GM11168 (cell line): ENCODE measurements at regions not wholly inside any gene's neighbourhood (a gene's known extent, or its start where the extent isn't known, plus 50 kb on each side); places are given as distances from the start of the nearest gene placed in this dataset.
"Not testable (repeated sequence)": the region's sequence is repeated elsewhere in the genome, so short reads cannot be mapped to it uniquely, and the experiment has no call there.

ENCODE experiments used
- in situ Hi-C: fragments of 300-500 bp; cut with MboI; formaldehyde crosslinking; loops from one replicate; pipeline ENCODE4 v1.12.0; 2022; ENCODE audit warnings: low sequenced_read_pairs; ENCODE audit not compliant: unreplicated experiment

DNA sequence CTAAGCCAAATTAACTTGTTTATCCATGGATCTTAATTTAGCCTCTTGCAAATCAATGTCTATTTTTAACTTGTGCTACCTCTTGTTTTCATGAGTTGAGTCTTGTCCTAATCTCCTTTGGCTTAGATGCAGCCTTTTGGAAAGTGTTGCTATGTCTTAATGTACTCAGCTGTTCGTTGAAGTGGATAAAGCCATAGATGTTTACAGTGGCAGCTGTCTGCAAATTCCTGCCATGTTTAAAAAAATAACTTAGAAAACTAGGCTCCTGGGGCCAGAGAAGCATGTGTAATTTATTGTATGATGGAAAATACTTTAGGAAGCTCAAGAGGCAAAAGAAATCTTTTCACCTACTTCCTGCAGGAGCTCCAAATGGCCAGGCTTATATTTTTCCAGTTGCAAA is 253.1 kb upstream of the RHOBTB1 start:
- in situ Hi-C loops: no loop called here

DNA sequence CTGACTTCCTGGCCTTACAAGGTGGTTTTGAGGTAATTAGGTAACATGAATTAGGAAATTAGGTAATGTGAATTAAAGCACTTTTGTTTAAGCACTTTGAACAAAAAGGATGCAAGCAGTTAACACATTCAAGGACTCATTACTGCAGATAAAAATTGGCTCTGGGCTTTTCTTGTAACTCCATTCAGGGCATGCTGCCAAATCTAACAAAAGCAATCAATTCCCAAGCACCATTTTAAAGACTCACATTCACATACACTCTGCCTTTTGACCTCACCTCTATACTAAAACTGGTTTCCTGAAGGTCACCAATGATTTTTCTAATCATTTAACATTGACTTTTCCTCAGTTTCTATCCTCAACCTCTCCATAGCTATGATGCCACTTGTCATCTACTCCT is 251.2 kb upstream of the RHOBTB1 start:
- in situ Hi-C loops: no loop called here

DNA sequence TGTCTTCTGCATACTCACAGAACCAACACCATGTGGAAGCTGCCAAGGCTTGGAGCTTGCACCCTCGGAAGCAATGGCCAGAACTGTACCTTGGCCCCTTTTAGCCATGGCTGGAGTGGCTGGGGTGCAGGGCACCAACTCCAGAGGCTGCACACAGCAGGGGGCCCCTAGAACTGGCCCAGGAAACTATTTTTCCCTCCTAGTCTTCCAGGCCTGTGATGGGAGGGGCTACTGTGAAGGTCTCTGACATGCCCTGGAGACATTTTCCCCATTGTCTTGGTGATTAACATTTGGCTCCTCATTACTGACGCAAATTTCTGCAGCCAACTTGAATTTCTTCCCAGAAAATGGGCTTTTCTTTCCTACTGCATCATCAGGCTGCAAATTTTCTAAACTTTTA is 248.6 kb upstream of the RHOBTB1 start:
- in situ Hi-C loops: not testable (repeated sequence)

DNA sequence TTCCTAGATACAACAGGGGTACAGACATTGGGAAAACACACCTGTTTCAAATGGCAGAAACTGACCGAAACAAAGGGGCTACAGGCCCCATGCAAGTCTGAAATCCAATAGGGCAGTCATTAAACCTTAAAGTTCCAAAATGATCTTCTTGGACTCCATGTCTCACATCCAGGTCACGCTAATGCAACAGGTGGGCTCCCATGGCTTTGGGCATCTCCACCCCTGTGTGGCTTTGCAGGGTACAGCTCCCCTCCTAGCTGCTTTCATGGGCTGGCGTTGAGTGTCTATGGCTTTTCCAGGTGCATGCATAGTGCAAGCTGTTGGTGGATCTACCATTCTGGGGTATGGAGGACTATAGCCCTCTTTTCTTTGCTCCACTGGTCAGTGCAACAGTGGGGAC is 248.1 kb upstream of the RHOBTB1 start:
- in situ Hi-C loops: no loop called here

DNA sequence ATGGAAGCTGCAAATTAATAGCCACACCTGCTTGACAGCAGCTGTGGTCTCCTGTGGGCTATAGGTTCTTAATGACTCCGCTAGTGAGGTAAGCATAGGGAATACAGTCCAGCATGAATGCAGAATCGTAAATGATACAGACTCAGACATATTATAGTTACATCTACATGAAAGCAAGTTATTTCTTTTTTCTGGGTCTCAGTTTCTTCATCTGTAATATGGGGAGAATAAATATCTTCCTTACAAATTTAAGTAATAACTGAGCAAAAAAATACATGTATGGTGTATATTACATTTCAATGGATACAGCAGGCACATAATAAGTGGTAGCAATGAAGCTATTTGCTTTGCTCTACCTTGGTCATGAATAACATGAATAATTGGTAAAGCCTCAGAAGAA is 245.9 kb upstream of the RHOBTB1 start:
- in situ Hi-C loops: no loop called here

DNA sequence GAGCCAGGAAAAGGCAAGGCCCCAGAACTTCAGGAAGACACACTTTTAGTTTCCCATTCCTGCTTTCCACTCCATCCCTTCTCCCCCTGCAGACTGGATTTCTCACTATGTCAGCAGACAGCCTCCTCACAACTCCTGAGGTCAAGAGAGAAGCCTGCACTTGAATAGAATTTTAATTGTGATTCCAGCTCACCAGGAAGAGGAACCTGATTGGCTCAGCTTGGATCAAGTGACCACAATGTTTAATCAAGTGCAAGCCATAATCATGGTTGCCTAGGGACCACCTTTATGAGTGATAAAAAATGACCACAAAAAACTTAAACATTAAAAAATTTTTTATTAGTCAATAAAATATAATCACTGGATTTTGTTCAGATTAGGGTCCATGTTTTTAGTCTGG is 244.7 kb upstream of the RHOBTB1 start:
- in situ Hi-C loops: no loop called here

DNA sequence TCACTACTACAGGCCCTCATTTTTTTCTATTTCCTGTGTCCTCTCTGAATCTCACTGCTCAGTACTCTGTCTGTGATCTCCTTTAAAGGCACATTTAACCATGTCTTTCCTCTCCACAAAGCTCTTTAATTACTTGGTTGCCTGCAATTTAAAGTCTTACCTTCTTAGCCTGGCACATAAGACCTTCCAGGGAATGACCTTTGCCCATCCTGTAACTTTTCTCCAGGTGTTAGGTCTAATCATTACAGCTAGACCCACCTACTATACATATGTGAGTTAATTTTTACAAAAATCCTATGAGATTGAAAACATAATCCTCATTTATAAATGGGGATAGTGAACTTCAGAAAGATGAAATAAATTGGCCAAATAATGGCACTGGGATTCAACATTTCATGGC is 244.1 kb upstream of the RHOBTB1 start:
- in situ Hi-C loops: no loop called here

DNA sequence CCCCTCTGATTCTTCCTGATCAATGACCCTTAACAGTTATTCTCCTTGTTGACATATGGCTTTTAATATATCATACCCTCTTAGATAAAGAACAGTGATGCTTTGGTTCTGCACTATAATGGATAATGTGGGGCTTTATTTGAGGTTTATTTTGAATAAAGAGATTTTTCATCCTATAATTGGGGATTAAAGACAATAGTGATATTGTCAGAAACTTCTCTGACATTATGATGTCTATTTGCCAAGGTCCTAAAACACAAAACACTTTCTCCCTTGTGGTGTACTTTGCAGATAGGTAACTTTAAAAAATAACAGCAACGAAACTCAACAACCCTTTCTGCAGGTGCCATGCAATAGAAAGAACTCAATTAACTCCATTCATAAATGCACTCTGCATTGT is 243.6 kb upstream of the RHOBTB1 start:
- in situ Hi-C loops: no loop called here

DNA sequence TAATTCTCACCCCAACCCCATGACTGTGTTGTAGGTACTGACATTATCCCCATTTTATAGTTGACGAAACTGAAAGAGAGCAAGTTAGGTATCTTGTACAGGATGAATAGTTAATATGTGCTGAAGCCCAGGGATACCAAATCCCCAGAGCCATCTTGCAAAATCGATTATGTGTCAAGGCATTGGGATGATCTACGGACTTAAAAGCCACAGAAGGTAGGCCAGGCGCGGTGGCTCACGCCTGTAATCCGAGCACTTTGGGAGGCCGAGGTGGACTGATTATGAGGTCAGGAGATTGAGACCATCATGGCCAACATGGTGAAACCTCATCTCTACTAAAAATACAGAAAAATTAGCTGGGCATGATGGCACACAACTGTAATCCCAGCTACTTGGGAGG is 242.4 kb upstream of the RHOBTB1 start:
- in situ Hi-C loops: no loop called here

DNA sequence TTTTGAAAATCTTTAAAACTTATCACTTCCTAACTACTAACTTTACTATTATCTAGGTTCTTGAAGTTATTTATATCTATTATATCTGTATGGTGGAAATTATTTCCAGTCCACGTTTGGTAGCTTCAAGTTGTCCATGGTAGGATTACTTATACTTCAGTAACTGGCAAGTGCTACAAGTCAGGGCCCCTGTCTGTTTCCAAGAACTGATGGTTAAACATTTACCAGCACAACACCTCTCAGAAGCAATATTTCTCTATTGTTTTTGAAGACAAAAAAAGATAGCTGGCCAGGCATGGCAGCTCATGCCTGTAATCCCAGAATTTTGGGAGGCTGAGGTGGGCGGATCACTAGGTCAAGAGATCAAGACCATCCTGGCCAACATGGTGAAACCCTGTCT is 240.4 kb upstream of the RHOBTB1 start:
- in situ Hi-C loops: no loop called here

DNA sequence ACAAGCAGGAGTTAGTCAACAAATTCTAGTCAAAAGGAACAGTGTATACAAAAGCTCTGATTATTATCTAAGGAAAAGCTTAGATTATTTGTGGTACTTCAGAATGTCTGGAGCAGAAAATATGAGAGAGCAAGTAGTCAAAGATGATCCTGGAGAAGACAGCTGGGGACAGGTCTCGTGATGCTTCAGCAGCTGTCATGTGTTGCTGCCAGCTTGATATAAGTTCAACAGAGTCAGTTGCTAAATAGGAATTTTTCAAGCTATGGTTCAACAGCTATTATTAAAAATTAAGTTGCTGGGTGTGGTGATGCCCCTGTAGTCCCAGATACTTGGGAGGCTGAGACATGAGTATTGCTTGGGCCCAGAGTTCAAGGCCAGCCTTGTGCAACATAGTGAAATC is 240.0 kb upstream of the RHOBTB1 start:
- in situ Hi-C loops: no loop called here

DNA sequence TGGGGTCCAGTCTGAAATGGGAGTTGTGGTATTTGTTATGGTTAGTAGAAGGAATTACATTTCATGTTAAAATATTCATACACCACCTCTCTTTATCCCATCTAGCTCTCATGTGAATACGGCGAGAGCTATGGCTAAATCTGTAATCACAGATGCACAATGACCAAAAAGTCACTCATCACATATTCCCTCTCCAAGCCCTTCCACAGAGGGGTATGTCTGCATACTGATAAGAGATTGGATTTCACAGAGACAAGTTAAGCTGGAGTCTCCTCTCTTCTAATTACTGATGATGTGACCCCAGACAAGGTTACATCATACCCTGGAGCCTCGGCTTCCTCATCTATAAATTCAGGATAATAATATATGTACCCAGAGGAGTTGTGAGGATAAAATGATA is 237.8 kb upstream of the RHOBTB1 start:
- in situ Hi-C loops: no loop called here

DNA sequence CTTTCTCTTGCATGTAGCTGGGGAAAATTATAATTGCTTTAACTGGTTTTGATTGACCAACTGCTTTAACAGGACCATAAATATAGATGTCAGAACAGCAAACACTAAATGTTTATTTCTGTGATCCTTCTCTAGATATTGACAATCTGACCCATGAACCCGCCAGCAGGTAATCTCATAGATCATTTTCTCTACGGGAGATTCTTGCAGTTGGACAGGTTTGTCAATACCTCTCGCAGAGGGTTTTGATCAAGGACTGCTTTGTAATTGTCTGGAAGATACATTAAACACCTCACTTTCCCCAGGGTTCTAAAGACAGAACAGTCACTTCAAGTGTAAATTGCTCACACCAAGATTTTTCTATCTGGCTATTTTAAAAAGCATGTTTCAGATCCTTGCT is 235.8 kb upstream of the RHOBTB1 start:
- in situ Hi-C loops: no loop called here

DNA sequence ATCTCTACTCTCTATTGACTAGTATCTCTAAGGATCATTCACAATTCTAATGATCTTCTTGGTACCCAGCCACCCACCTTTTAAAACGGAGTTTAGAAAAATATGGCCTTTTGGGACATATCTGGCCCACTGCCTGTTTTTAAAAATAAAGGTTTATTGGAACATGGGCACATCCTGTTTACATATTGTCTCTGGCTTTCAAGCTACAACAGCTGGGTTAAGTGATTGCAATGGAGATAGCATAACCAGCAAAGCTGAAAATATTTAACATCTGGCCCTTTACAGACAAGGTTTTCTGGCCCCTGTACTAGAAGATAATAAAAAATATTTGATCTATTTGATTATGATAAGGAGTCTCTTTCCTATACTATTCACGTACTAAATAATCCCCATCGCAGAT is 232.4 kb upstream of the RHOBTB1 start:
- in situ Hi-C loops: no loop called here

DNA sequence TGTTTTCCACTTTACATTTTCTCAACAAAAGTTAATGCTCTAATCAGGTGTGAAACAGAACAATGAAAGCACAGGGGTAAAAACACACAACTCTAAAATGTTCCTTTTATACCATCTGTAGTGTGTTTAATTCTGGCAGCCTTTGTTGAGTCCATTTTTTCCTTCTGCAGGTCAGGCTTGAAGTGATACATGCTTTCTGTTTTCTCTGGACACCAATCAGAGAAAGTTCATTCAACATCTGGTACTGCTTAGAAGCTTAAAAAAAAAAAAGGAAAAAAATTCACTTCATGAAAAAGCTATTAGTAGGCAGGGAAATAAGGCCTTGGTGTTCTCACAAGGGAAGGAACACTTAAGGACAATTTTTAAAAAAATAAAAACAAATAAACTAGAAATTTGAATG is 231.3 kb upstream of the RHOBTB1 start:
- in situ Hi-C loops: no loop called here

DNA sequence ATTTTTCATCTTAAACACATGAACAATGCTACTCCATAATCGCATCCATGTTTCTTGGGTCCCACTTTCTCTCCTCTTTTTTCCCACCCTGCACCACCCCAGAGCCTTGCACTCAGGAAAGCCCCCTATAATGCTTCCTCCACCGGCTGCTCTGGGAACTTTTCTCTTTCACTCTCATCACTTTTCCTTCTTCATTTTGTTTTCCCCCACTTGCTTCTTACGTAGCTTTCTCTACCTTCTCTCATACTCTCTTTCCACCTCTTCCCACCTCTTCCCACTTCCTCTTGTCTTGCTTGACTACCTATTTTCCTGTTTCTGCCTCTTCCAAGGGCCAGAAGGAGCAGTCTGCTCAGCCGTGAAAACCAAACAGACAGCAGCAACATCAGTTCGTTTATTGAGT is 229.5 kb upstream of the RHOBTB1 start:
- in situ Hi-C loops: no loop called here

DNA sequence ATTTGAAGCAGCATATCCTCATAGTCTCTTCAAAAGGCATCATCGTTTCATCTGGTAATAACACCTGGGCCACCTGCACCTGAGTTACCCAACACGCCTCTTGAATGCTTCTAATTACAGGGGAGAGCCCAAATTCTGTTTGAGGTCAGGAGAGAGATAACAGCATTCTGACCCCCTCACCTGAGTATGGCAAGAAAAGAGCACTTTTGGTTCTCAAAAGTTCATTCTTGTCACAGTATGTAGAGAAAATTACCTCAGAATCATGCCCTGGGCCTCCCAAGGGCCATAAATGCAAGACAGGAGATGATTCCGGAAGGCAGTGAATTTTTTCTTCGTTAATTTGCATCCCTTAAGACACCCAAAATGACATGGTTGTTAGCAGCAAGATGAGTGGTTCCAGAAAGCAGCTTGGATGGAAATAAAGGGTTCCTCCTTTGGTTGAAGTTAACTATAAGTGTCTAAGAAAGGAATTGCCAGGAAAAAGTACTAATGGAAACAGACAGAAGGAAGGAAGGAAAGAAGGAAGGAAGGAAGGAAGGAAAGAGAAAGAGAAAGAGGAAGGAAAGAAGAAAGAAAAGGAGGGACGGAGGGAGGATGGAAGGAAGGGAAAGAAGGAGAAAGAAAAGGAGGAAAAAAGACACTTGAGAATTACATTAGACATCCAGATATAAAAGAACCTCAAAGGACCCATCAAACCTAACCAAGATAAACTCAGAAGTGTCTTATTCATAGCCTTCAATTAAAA is 228.4 kb upstream of the RHOBTB1 start:
- in situ Hi-C loops: no loop called here

DNA sequence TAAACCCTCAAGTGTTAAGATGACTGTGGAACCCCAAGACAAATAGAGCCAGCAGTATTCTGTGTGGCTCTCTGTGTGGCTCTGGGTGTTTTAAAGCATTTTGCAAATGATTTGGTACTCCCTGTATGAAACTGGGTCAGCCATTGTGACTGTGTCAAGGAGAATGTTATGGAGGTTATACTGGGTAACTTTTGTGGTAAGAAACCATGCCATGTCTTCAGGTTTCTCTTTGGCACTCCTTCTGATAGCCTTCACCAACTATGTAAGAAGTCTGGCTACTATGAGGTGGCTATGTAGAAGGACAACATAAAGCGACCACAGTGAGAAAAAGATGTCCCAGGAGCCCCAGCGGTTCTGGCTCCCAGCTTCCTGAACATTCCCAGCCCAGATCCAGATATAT is 226.6 kb upstream of the RHOBTB1 start:
- in situ Hi-C loops: no loop called here

DNA sequence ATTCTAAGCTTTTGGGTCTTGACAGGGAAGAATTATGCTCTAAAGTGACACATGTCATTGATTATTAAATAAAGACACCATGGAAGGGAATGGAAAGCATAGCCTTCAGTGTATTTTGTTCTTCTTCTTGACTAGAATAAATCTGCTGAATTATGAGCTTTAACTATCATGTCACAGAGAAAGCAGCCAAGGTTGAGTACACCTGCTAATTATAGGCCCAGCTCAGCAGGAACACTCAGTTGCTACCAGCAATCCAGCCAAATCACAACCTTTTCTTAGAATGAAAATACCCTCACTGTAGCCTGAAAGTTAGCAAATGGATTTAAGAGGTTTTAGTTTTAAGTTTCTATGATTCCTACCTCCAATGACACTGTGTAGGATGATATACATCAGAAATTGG is 225.3 kb upstream of the RHOBTB1 start:
- in situ Hi-C loops: no loop called here

DNA sequence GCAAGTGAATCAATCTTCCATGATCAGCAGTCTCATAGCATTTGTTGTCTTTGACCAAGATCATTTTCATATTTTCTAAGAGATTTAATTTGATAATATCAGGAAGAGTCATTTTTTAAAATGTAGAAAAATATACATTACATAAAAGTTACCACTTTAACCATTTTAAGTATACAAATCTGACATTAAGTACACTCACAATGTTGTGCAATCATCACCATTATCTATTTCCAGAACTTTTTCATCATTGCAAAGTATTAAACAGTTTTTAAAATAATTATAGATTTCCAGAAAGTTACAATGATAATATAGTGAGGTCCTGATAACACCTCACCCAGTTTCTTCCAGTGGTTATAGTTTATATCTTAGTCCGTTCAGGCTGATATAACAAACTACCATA is 222.5 kb upstream of the RHOBTB1 start:
- in situ Hi-C loops: no loop called here

DNA sequence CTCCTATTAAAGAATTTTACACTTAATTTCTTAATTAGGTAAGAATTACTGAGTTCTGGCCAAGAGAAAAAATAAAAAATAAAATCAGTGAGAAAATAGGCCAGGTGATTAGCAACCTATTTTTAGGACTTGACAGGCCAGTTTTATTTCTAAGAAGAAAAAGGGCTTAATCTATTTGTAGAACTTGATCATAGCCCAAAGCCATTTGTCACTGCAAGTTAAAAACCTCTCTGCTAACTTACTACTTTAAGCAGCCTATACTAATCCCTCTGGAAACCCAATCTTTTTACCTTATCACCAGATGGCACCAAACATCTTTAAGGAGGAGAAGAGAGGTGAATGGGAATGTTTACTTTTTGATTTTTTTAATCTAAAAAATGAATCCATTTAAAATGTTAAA is 222.1 kb upstream of the RHOBTB1 start:
- in situ Hi-C loops: no loop called here

DNA sequence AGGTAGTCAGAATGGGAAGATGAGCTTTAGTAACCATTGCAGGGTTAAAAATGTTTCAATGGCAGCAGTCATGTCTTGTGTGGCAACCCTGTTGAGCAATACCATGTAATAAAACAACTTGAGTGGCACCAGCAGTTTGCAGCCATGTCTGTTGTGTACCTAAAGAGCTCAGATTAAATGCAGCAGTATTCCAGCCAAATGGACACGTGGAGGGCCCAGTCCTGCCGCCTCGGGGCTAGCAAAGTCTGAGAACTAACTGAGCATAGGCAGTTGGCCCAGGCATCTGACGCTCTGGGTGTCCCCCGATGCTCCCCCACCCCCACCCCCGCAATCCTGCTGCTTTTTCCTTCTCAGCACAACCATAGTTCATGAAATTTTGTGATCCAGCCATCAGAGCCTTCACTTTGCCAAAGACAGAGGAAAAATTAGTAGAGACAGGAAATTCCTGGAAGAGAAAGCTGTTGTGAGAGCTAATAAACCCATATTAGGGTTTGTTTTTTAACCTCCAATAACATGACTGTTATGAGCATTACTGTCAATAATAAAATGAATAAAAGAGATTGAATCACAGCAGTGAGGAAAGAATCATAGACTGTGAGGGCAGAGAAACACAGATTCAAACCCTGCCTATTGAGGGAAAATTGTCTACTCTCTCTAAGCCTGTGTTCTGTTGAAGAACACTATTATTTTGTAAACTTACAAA is 220.6 kb upstream of the RHOBTB1 start:
- in situ Hi-C loops: no loop called here
